Stimulated activated CD4-positive, alpha-beta T cell treated with anti-CD3 and anti-CD28 coated beads, TNF-alpha, amount 100 ng/mL, for 1 hour (primary cell): ENCODE measurements at regions not wholly inside any gene's neighbourhood (a gene's known extent, or its start where the extent isn't known, plus 50 kb on each side); places are given as distances from the start of the nearest gene placed in this dataset.

Source experiments
- DNase-seq, 3 donors: peaks; one replicate each; pipeline ENCODE4 v3.0.0-alpha.2; 2020; ENCODE audit warnings: low read depth in 3 of 3, low spot score in 1 of 3

DNA sequence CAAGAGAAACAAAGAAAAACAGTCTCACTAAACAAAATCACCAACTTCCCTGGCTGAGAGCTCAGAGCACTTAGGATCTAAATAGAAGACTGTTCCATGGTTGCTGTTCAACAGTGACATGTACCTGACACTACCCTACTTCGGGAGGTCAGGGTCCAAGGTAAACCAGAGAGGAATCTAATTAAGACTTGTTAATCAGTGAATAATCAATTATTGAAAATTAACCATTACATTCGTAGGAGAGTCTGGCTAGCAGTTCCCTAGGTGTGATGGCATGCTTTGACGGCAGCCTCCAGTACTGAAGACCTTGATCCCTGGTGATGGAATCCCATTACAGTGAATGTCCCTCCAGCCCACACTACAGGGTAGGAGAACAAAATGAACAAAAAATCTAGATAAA, 154.0 kb upstream of the AFDN start:
- DNase-seq = no peak

DNA sequence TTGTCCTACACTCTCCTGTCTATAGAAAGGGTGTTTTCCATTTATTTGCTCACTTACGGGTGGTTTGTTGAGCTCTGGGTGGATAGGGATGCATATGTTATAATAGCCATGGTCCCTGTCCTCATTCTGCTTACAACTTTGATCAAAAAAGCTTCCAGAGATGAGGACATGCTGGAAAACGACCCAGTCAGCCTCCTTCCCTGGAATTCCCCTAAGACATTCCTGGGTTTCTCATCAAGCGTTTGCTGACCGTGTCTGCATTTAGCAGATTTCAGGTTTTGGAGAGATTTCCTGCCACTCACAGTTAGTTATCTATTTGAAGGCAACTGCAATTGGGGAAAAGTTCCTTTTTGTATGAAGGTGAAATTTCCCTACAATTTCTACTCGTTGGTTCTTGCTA, 152.8 kb upstream of the AFDN start:
- DNase-seq = no peak

DNA sequence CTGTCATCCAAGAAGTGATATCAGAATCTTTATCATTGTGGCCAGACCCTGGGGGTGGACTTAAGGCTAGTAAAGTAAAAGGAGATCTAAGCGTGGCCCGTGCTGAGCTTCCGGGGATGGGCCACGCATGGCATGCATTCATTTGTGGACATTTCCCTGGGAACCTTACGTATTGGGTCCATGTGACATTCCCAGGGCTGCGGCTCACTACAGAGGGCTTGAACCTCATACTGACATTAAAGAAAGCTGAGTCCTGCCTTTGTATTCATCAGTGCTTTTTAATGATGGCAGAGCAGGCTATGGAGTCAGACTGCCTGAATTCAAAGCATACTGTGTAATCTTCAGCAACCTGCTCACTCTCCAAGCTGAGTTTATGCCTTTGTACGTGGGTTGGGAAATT, 152.2 kb upstream of the AFDN start:
- DNase-seq = no peak

DNA sequence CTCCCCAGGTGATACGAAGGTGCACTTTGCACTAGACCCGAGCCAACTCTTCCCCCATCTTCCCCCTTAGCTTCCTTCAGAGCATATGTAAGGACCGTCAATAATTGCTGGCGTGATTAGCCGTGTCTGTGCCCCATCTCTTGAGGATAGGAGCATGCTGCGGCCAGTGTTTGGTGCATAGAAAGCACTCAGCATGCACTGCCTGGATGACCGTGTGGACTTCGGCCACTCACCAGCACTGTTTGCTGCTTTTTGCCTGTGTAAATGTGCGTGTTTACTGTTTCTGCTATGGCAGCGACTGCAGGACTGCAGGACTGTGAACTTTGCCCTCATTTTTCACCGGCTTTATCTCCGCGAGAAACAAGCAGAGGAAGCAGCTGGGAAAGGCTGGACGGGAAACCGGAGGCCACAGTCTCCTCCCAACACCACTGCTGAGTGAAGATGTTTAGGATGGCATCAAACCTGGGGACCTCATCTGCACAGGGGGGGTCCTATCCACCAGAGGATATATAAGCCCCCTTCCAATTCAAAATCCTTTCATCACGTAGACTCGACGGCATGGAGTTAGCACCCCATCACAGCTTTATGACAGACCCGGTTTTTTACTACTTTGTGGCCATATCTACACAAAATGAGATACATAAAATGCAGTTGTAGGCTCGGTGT, 150.6 kb upstream of the AFDN start:
- no peak for DNase-seq

DNA sequence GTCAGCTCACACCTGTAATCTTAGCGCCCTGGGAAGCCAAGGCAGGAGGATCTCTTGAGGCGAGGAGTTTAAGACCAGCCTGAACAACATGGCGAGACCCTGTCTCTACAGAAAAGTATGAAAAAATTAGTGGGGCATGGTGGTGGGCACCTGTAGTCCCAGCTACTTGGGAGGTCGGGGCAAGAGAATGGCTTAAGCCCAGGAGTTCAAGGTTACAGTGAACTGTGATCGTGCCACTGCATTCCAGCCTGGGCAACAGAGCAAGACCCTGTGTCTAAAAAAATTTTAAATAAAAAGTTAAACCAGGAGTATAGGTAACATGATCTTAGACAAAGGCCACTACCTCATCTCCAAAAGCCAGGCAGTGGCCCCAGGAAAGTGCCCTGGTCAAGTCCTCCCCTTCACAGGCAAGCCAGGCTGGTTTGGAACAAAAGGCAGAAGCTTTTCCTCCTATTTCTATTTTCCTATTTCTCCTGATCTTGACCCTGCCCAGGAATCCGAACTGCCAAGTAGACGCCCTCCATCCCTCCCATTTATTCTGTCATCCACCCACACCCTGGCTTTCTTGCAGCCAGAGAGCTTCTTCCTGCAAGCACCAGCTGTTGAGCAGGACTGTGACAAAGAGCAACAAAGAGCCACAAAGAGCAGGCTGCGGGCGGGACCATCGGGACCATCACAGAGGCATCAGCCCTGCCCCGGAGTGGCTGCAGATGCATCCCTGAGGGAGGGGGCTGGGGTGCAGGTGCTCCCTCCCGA, 149.9 kb upstream of the AFDN start:
- DNase-seq = no peak

DNA sequence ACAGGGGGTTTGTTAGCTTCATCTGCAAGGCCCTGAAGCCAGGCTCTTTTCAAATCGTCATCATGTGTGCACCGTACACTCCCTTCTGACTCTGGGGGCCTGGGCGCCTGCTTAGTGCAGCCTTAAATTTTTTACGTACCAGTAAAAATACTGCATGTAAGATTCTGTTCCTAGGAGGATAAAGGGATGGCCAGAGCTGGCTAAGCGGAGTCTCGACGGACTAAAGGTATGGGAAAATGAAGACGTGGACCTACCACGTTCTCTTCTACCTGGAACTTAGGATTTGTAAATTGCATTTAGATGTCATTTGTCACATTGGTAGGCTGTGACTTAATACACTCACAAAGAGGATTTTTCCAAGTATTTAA, 149.3 kb upstream of the AFDN start:
- DNase-seq = no peak

DNA sequence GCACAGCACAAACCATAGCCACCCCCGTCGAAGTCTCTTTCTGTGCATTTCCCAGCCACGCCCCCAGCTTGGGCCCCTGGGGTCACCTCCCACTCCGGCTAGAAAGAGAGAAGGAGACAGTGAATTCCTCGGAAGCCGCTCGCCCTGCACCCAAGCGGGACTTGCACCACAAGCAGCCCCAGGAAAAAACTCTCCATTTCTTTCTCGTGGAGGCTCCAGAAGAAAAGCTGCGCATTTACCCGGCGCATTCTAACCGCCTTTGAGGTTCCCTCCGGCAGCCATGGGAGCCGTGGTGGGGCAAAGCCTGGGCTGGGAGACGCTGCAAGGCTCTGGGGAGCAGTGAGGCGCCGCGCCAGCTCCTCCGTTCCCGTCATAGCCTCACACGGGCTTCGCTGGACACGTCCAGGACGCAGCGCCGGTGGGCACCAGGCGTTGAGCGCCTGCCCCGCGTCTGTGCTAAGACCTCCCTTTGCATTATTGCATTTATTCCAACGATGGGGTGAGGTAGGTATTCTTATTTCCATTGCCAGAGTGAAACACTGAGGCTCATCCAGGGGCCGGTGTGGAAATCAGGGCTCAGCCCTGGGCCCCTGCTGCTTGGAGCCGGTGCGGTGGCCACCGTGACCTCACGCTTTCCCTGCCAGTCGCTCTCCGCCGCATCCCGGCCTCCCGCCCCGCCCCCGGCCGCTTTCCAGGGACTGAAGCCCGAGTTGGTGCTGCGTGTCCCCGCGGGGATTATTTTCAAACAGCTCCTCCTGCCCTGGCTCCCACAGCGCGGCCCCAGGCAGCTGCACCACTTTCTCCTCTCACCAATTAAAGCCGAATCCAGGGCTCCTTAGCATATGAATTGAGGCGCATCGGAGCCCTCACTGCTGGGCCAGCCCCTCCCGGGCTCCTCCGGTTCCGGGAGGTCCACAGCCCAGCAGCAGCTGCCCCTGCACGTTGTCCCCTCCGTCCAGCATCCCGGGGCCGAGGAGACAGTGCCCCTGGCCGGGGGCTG, 148.3 kb upstream of the AFDN start:
- DNase-seq = no peak

DNA sequence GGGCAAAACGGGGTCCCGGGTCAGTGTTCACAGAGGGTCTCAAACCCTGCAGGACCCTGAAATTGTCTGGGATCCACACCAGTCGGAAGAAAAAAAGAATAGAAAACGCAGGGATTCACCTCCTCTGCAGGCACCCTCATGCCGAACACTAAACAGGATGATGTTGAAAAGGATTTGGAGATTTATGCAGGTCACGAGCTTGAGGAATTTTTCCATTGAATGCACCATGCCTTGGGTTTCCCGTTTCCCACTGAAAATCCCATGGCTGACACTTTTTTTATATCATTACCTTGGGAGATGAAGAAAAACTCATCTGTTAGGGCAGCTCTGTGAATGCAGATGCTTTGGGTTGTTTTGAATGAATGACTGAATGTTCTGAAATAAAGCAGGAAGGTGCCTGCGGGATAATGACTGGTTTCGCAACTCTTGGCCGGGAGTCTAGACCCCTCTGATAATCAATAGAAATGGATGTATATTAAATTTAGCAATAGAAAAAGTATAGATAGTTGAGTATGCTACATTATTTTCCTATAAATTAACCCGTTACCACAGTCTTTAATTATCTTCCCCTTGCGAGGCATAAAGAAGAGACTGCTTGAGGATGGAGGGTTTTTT, 147.5 kb upstream of the AFDN start:
- no peak for DNase-seq

DNA sequence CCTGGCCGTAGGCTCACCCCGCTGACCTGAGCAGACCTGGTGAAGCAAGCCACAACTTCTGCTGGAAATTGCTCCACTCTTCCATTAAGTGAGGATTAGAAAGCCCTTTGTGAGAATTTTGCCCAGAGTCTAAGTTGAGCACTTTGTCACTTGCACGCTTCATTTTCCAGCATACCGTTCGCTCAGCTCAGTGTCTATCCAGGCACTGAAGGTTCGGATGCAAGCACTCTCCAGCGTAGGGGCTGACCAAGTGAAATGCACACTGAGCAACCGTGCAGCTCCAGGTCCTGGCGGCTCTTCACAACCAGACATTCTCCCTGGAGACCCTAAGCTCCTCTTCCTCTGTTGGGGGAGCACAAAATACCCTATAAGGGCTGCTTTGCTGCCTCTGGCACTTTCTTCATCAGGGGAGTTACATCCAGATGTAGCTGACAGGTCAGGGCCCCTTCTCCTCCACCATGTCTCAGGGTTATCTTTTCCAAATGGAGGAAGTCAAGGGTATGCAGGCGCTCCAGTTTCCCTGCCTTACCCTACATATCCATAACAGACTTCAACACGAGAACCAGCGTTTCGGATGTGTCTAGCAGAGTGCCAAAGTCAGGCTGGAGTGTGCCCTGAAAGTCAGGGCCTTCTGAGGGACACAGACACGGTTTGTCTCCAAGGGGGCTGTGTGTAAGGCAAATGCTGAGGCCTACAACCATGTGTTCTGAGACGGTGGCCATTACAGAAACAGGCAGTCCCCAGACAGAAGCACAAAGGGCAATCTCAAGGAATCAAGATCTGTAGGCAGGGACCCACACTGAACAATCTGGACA, 146.7 kb upstream of the AFDN start:
- DNase-seq = no peak

DNA sequence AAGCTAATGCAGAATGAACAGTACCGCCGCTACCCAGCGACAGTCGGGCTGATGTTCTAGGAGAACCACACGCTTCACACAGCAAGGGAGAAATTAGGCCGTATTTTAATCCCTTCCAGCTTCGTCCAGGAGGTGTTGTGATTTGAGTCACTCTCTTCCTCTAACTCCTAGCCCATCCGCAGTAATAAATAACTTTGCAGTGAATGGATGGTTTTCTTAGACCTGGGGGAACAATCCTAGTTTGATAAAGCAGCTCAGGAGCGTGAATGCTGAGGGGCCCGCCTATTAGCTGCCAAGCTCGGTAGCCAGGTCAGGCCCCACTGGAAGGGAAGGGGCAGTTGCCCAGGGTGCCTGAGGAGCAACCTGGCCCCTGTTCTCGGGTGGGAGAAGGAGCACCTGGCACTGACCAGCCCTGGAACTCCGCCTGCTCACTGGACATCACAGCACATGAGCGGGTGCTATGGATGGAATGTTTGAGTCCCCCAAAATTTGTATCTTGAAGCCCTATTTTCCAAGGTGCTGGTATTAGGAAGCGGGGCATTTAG, 146.0 kb upstream of the AFDN start:
- no peak for DNase-seq

DNA sequence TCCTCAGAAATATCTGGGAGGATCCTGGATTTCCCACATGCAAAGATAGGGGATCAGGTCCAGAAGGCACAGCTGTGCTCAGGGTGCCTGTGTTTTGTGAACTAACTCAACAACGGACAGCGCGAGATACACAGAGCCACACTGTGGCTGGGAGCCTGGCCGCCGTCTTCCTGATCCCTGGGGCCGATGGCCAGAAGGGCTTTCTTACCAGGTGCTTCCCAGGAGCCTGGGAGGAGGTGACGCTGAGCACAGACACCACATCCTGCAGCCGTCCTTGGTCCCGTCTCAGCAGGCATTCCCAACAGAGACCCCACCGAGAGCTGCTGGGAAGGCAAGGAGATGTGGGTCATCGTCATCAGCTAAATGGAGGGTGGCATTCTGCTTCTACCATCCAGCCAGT, 144.6 kb upstream of the AFDN start:
- DNase-seq = no peak

DNA sequence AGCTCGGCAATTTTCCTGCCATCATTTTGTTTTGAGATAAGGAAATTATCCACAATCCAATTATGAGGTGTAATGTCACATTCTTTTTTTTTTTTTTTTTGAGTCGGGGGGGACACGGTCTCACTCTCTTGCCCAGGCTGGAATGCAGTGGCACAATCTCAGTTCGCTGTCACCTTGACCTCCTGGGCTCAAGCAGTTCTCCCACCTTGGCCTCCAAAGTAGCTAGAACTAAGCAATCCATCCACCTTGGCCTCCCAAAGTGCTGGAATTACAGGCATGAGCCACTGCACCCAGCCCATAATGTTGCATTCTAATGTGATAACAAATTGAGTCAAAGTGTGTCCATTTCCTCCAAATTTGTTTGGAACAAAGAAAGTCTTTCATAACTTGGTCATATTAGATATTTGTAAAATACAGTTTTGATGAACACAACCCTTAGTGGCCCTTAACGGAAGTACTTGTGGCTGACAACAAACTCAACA, 144.1 kb upstream of the AFDN start:
- DNase-seq = no peak

DNA sequence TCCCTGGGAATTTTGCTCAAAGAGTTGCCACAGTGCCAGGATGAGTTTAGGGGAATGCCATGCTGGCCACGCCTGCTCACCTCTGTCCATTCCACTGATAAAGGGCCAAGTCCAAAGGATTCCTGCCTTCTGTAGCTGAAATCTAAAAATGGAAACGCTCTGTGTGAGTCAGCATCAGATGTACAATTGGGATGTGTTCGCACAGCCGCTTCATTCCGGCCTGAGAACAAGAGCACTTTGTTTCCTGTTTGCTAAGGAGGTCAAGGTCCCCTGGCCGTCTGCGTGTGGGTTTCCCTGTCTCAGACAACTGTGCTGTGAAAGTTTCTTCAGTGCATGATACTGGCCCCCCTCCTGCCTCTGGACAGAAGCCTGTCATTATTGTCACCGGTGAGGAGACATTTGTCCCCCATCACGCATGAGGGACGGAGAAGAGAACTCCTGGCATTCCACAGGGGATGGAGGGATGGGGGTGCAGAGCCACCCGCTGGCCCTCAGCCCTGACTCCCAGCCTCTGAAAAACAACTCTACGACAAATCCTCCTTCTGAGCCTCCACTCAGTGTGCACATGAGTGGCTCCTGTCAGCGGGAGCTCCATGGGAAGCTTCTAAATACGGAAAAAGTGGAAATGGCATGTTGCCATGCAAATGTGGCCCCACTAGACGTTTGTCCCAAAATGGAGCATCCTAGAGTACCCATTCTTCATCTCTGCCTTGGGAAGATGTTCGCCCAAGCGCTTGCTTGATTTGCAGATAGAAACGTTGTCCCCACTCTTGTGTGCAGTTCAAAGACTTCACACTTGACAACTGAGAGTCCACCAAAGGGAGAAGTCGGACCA, 143.5 kb upstream of the AFDN start:
- no peak for DNase-seq

DNA sequence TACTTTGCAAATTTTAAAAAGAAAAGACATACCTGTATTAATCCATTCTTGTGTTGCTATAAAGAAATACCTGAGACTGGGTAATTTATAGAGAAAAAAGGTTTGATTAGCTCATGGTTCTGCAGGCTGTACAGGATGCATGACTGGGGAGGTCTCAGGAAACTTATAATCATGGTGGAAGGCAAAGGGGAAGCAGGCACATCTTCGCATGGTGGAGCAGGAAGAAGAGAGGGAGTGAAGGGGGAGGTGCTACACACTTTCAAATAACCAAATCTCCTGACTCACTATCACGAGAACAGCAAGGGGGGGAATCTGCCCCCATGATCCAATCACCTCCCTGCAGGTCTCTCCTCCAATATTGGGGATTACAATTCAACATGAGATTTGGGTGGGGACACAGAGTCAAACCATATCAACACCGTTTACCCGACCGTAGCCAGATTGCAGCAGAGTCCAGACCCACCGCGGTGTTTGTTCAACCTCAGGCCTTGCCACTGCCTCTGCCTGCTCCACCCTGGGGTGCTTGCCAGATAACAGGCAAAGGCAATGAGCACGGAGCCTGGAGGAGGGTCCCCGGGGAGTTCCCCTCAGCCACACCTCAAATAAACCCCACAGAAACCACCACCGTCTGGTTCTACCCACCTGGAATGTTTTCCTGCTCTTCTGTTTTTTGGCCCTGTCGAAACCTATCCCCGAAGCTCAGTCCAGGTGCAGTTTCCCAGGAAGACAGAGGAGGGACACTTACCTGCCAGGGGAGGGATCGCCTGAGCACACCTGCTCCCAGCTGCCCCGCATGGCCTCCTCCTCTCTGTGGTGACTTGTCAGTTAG, 142.2 kb upstream of the AFDN start:
- no peak for DNase-seq

DNA sequence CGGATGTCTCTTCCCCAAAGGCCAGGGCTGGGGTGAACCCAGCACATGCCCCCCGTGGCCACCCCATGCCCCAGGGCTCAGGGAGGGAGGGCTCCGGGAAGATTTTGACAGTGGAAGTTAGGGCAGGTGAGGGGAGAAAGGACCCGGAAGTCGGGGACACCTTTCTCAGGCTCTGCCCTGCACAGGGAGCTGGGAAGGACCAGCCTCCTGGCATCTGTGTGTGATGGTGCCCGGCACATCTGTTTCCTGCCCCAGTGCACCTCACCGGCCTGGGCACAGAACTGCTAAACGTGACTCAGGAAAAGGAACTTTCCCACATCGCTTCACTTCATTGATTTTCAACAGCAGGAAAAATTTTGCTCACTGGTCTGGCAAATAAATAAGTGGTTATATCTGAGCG, 141.1 kb upstream of the AFDN start:
- no peak for DNase-seq

DNA sequence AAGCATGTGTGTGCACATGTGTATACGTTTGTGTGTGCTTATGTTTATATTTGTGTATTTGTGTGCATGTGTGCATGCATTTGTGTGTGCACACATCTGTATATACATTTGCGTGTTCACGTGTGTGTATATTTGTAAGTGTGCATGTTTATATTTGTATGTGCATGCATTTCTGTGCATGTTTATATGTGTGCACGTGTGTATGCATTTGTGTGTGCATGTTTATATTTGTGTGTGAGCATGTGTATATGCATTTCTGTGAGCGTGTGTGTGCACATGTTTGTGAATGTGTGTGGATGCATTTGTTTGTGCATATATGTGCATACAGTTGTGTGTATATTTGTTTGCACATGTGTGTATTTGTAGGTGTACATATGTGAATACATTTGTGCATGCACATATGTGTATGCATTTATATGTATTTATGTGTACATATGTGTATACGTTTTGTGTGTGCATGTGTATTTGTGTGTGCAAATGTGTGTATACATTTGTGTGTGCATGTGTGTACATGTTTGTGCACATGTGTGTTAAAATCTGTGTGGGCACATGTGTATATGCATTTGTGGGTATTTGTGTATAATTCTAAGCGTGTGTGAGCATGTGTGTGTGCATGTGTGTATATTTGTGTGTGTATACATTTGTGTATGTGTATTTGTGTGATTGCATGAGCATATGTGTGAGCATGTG, 140.4 kb upstream of the AFDN start:
- DNase-seq = no peak

DNA sequence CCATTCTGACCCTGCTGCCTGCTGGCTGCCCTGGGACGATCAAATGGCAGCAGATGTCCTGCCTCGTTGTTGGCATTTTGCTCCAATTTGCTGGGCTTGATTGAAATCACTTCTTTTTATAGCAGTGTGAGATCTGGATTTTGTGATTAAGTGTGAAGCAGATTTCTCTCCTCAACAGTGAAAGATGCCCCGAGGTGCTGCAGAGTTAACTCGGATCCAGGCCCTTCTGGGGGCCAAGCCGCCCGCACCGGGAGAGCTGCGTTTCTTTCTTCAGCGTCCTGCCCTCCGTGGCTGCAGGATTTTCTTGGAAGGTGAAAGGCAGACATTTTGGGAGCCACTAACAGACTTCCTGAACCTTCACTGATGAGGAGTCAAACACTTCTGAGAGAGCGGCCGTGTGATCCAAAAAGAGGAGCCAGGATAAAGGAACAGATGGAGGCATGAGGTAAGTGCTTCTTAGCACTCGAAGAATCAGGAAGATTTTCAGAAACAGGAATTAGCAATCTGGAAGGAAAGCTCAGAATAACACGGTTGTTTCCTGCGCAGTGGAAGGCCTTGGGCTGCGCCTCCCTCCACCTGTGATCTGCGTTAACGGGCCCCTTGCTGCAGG, 139.5 kb upstream of the AFDN start:
- DNase-seq = no peak
